CD14-positive monocyte (primary cell): ENCODE measurements at regions not wholly inside any gene's neighbourhood (a gene's known extent, or its start where the extent isn't known, plus 50 kb on each side); places are given as distances from the start of the nearest gene placed in this dataset.

Source experiments
- DNase-seq, 3 donors: peaks; one replicate each; pipeline ENCODE4 v3.0.0-alpha.2; 2011 to 2022
- H2AFZ ChIP-seq: 2 replicates; pipeline ENCODE4 v1.6.0; 2012; ENCODE audit warnings: mild to moderate bottlenecking, low read depth, low read length, inconsistent platforms; ENCODE audit not compliant: insufficient read depth, poor library complexity, severe bottlenecking
- H3K27ac ChIP-seq, 2 donors: 1 replicate in 1 of 2; 2 replicates in 1 of 2; pipeline ENCODE4 v1.5.1; 2012 to 2013; ENCODE audit warnings: low read length in 2 of 2, control low read depth in 1 of 2, inconsistent platforms in 1 of 2, low read depth in 1 of 2, mild to moderate bottlenecking in 1 of 2
- H3K27me3 ChIP-seq, 2 donors: one replicate each; pipeline versions ENCODE4 v1.6.0 to v1.6.1; 2011 to 2013; ENCODE audit warnings: low read length in 2 of 2; ENCODE audit not compliant: control insufficient read depth in 2 of 2, insufficient read depth in 2 of 2
- H3K36me3 ChIP-seq, 2 donors: replicated peaks in 1 of 2; 1 replicate in 1 of 2; 2 replicates in 1 of 2; pipeline versions ENCODE4 v1.5.1 to v1.6.1; 2012 to 2013; ENCODE audit warnings: low read length in 2 of 2, control low read depth in 1 of 2, inconsistent platforms in 1 of 2, mild to moderate bottlenecking in 1 of 2; ENCODE audit not compliant: insufficient read depth in 2 of 2, control insufficient read depth in 1 of 2
- H3K4me1 ChIP-seq, 2 donors: 1 replicate in 1 of 2; 2 replicates in 1 of 2; pipeline versions ENCODE4 v1.5.1 to v1.6.1; 2012 to 2013; ENCODE audit warnings: low read length in 2 of 2, control low read depth in 1 of 2, inconsistent platforms in 1 of 2, mild to moderate bottlenecking in 1 of 2, moderate library complexity in 1 of 2; ENCODE audit not compliant: insufficient read depth in 2 of 2, control insufficient read depth in 1 of 2
- H3K4me2 ChIP-seq: replicated peaks from 2 replicates; pipeline ENCODE3; 2012; ENCODE audit warnings: low read length, moderate library complexity, mild to moderate bottlenecking; ENCODE audit not compliant: poor library complexity, severe bottlenecking; ENCODE audit errors: extremely low read depth
- H3K4me3 ChIP-seq, 3 experiments: fragments of 200-600 bp in 1 of 3; sonication (generic) in 1 of 3; replicated peaks in 1 of 3; 1 replicate in 2 of 3; 2 replicates in 1 of 3; pipeline ENCODE4 v1.5.1; 2011 to 2013; ENCODE audit warnings: low read length in 3 of 3, mild to moderate bottlenecking in 3 of 3, control low read depth in 2 of 3, low read depth in 2 of 3, inconsistent platforms in 1 of 3, moderate library complexity in 1 of 3
- H3K79me2 ChIP-seq: 2 replicates; pipeline ENCODE4 v1.6.0; 2012; ENCODE audit warnings: mild to moderate bottlenecking, control low read depth, inconsistent platforms, low read length, moderate library complexity; ENCODE audit not compliant: insufficient read depth
- H3K9ac ChIP-seq: 2 replicates; pipeline ENCODE4 v1.6.0; 2017; ENCODE audit warnings: low read length, mild to moderate bottlenecking; ENCODE audit not compliant: insufficient read depth, poor library complexity, severe bottlenecking
- H3K9me3 ChIP-seq, 2 donors: replicated peaks in 1 of 2; 1 replicate in 1 of 2; 2 replicates in 1 of 2; pipeline versions ENCODE4 v1.5.1 to v1.6.1; 2012 to 2013; ENCODE audit warnings: low read length in 2 of 2, control low read depth in 1 of 2; ENCODE audit not compliant: control insufficient read depth in 1 of 2, insufficient read depth in 1 of 2
- H4K20me1 ChIP-seq: 2 replicates; pipeline ENCODE4 v1.6.0; 2012; ENCODE audit warnings: mild to moderate bottlenecking, low read length, control low read depth, moderate library complexity; ENCODE audit not compliant: insufficient read depth
- H3K27ac Mint-ChIP-seq, 7 donors: one replicate each; pipeline ENCODE4 v1.8.0; 2020; ENCODE audit warnings: mild to moderate bottlenecking in 7 of 7, mixed read lengths in 7 of 7, moderate library complexity in 6 of 7, inconsistent platforms in 2 of 7
- H3K27me3 Mint-ChIP-seq, 3 donors: one replicate each; pipeline ENCODE4 v1.8.0; 2021 to 2022; ENCODE audit warnings: low read depth in 3 of 3, mild to moderate bottlenecking in 3 of 3, mixed read lengths in 3 of 3, moderate library complexity in 3 of 3, inconsistent platforms in 1 of 3
- H3K36me3 Mint-ChIP-seq, 2 donors: one replicate each; pipeline ENCODE4 v1.8.0; 2020; ENCODE audit warnings: mixed read lengths in 2 of 2, inconsistent platforms in 1 of 2, mild to moderate bottlenecking in 1 of 2
- H3K4me1 Mint-ChIP-seq: one replicate; pipeline ENCODE4 v1.8.0; 2020; ENCODE audit warnings: mild to moderate bottlenecking, mixed read lengths
- H3K4me3 Mint-ChIP-seq, 2 donors: one replicate each; pipeline ENCODE4 v1.8.0; 2020; ENCODE audit warnings: mild to moderate bottlenecking in 2 of 2, mixed read lengths in 2 of 2, moderate library complexity in 1 of 2
- H3K9me3 Mint-ChIP-seq, 7 donors: one replicate each; pipeline ENCODE4 v1.8.0; 2020 to 2022; ENCODE audit warnings: mixed read lengths in 7 of 7, mild to moderate bottlenecking in 6 of 7, moderate library complexity in 6 of 7, inconsistent platforms in 2 of 7
- CTCF ChIP-seq: fragments of 200-600 bp; IDR thresholded peaks from one replicate; pipeline ENCODE4 v1.8.0; 2022; ENCODE audit warnings: antibody characterized with exemption, mild to moderate bottlenecking
- WGBS: methylation state at CpG from one replicate; pipeline ENCODE4 v1.1.5; 2013; ENCODE audit warnings: missing lambda C conversion rate; ENCODE audit not compliant: insufficient coverage; 5-methylcytosine and 5-hydroxymethylcytosine counted together
- intact Hi-C, 2 donors: fragments of 100-400 bp; cut with micrococcal nuclease; formaldehyde crosslinking; loops; one replicate each; pipeline versions ENCODE4 v1.15.0 to v1.15.1; 2023

- no peak overlapping the region for H3K4me2 ChIP-seq
- no peak for TF ChIP-seq CTCF
- no peak overlapping the region for H3K9ac ChIP-seq
- intact Hi-C loops = no loop called here
- H3K27ac ChIP-seq = no peak overlapping the region
- no peaks in the 10 kb centered on the region for H3K36me3 Mint-ChIP-seq
- H3K9me3 ChIP-seq = no peaks in the 10 kb centered on the region
- H3K36me3 ChIP-seq = no peaks in the 10 kb centered on the region
- H3K27ac Mint-ChIP-seq = no peak overlapping the region
- no peaks in the 10 kb centered on the region for H3K4me1 ChIP-seq
- DNase-seq = no peak
- H3K9me3 Mint-ChIP-seq = no peaks in the 10 kb centered on the region
- 89% methylated on average over 1 of the region's 6 CpGs for WGBS
- H3K4me3 Mint-ChIP-seq = no peak overlapping the region
- no peak overlapping the region for H2AFZ ChIP-seq
- peaks cover 0 to 15% (median 5%) of the 10 kb centered on the region in 3 donors for H3K27me3 Mint-ChIP-seq
- no peaks in the 10 kb centered on the region for H3K27me3 ChIP-seq
- no peaks in the 10 kb centered on the region for H3K4me1 Mint-ChIP-seq
- H3K4me3 ChIP-seq = no peak overlapping the region
- H4K20me1 ChIP-seq = no peaks in the 10 kb centered on the region
- no peaks in the 10 kb centered on the region for H3K79me2 ChIP-seq
These were observed 513.0 kb downstream of the PTPRU start for GRCh38 chr1:29749024-29749945.

- H3K27ac Mint-ChIP-seq = no peak overlapping the region
- Histone ChIP-seq H4K20me1 (no peaks in the 10 kb centered on the region), H3K79me2 (no peaks in the 10 kb centered on the region), H3K36me3 (no peaks in the 10 kb centered on the region), H3K9me3 (no peaks in the 10 kb centered on the region), H3K9ac (no peak overlapping the region), H3K27me3 (no peaks in the 10 kb centered on the region), H2AFZ (no peak overlapping the region), H3K4me2 (no peak overlapping the region), H3K27ac (no peak overlapping the region), H3K4me1 (no peaks in the 10 kb centered on the region), H3K4me3 (no peak overlapping the region)
- DNase-seq = no peak
- WGBS = 76% methylated on average over 3 of the region's 3 CpGs
- TF ChIP-seq CTCF = no peak
- intact Hi-C loops = no loop called here
- H3K36me3 Mint-ChIP-seq = no peaks in the 10 kb centered on the region
- H3K4me1 Mint-ChIP-seq = no peaks in the 10 kb centered on the region
- no peaks in the 10 kb centered on the region for H3K9me3 Mint-ChIP-seq
- no peak overlapping the region for H3K4me3 Mint-ChIP-seq
- peaks cover 0 to 14% (median 8%) of the 10 kb centered on the region in 3 donors for H3K27me3 Mint-ChIP-seq
These were observed 510.9 kb downstream of the PTPRU start for GRCh38 chr1:29747196-29747595.
